HepG2 (cell line): ENCODE measurements at regions not wholly inside any gene's neighbourhood (a gene's known extent, or its start where the extent isn't known, plus 50 kb on each side); places are given as distances from the start of the nearest gene placed in this dataset.

Experiments used
- ATAC-seq: fragments of 200-7000 bp; cut with Tn5 transposase; 3 replicates; pipeline ENCODE4 v1.9.1; 2020; ENCODE audit warnings: mild to moderate bottlenecking, moderate library complexity
- BruUV-seq: library from RNA; stranded (reverse); fragments of 400-500 nt; replicated peaks from 2 replicates; lab custom pipeline; 2021; lab: Mats Ljungman, UMichigan
- CTCF ChIA-PET: fragments of 300-600 bp; formaldehyde crosslinking; extraction: SDS; loops from one replicate; lab custom pipeline; 2021; ENCODE audit warnings: low total read pairs, inconsistent platforms, low intra/inter-chr PET ratio; lab: Yijun Ruan, JAX
- POLR2A ChIA-PET: fragments of 350-600 bp; sonication (Branson Sonifier 250); formaldehyde crosslinking; loops from one replicate; lab custom pipeline; 2020; ENCODE audit warnings: antibody characterized with exemption, inconsistent platforms; lab: Yijun Ruan, JAX
- DNase-seq: peaks from one replicate; pipeline ENCODE4 v3.0.0-alpha.2; 2015; ENCODE audit warnings: low spot score
- FAIRE-seq: peaks from 3 replicates; lab custom pipeline; 2011; peaks lifted over from hg19 to GRCh38; lab: Jason Lieb, UNC
- H2AFZ ChIP-seq: one replicate; pipeline ENCODE4 v1.6.1; 2011; ENCODE audit warnings: low read length, inconsistent platforms
- H3K27ac ChIP-seq: fragments of 300-600 bp; 3 replicates; pipeline ENCODE4 v1.8.0; 2011; ENCODE audit warnings: mixed run types, mild to moderate bottlenecking, mixed read lengths, low read length, inconsistent platforms; ENCODE audit not compliant: insufficient read depth; ENCODE audit errors: extremely low read length
- H3K27me3 ChIP-seq, 2 experiments: fragments of 200-600 bp in 1 of 2; 2 replicates in 1 of 2; 3 replicates in 1 of 2; pipeline versions ENCODE4 v1.6.0 to v1.8.0; 2011; ENCODE audit warnings: low read length in 2 of 2, mild to moderate bottlenecking in 2 of 2, moderate library complexity in 2 of 2, inconsistent platforms in 1 of 2; ENCODE audit not compliant: insufficient read depth in 2 of 2, control insufficient read depth in 1 of 2
- H3K36me3 ChIP-seq, 2 experiments: fragments of 200-600 bp in 1 of 2; replicated peaks in 1 of 2; 2 replicates in 1 of 2; 3 replicates in 1 of 2; pipeline versions ENCODE4 v1.5.1 to v1.8.0; 2011; ENCODE audit warnings: low read length in 2 of 2, inconsistent platforms in 1 of 2; ENCODE audit not compliant: insufficient read depth in 2 of 2, control insufficient read depth in 1 of 2
- H3K4me1 ChIP-seq: 2 replicates; pipeline ENCODE4 v1.5.1; 2012; ENCODE audit warnings: low read length, inconsistent platforms; ENCODE audit not compliant: insufficient read depth
- H3K4me2 ChIP-seq: 2 replicates; pipeline ENCODE4 v1.6.0; 2011; ENCODE audit warnings: low read depth, low read length, inconsistent platforms
- H3K4me3 ChIP-seq, 3 experiments: fragments of 200-600 bp in 1 of 3; sonication (generic), shearing (Covaris generic) in 1 of 3; replicated peaks in 1 of 3; 2 replicates each; pipeline ENCODE4 v1.5.1; 2011 to 2016; ENCODE audit warnings: low read length in 3 of 3, inconsistent platforms in 2 of 3, low read depth in 2 of 3, mild to moderate bottlenecking in 2 of 3, control low read depth in 1 of 3, mixed read lengths in 1 of 3; ENCODE audit not compliant: insufficient read depth in 1 of 3
- H3K79me2 ChIP-seq: one replicate; pipeline ENCODE4 v1.6.1; 2011; ENCODE audit warnings: low read length, inconsistent platforms; ENCODE audit not compliant: insufficient read depth
- H3K9ac ChIP-seq: 2 replicates; pipeline ENCODE4 v1.6.0; 2011; ENCODE audit warnings: mild to moderate bottlenecking, low read depth, low read length, inconsistent platforms; ENCODE audit not compliant: insufficient read depth
- H3K9me3 ChIP-seq: 2 replicates; pipeline ENCODE4 v1.5.1; 2012; ENCODE audit warnings: mild to moderate bottlenecking, low read length
- H4K20me1 ChIP-seq: 2 replicates; pipeline ENCODE4 v1.6.0; 2011; ENCODE audit warnings: inconsistent platforms, mild to moderate bottlenecking, low read length, moderate library complexity; ENCODE audit not compliant: insufficient read depth
- RFX5 ChIP-seq: IDR thresholded peaks from 2 replicates; pipeline ENCODE4 v1.6.1; 2011; ENCODE audit warnings: low read depth, low read length, improper control_type of control experiment
- TEAD3 ChIP-seq: optimal IDR thresholded peaks from 2 replicates; pipeline ENCODE3; 2016; ENCODE audit warnings: borderline replicate concordance
- ZNF12 ChIP-seq: sonication (generic); formaldehyde crosslinking; IDR thresholded peaks from 2 replicates; pipeline ENCODE4 v1.5.0; 2020; ENCODE audit warnings: missing genetic modification reagents
- WGBS: methylation state at CpG from one replicate; pipeline ENCODE4 v1.1.6; 2017; ENCODE audit warnings: low lambda C conversion rate; 5-methylcytosine and 5-hydroxymethylcytosine counted together
- in situ Hi-C: cut with HindIII; loops from 2 replicates; pipeline ENCODE4 v1.10.0; 2017; ENCODE audit warnings: low pct_unique_long_range_greater_than_20kb; ENCODE audit not compliant: extremely low pct_ligation_motif_present
- intact Hi-C: fragments of 100-400 bp; cut with micrococcal nuclease; formaldehyde crosslinking; loops from one replicate; pipeline ENCODE4 v1.10.0; 2022; ENCODE audit not compliant: unreplicated experiment
- TF ChIP-seq, protein P1 (sequence below): sonication (generic); IDR thresholded peaks from 2 replicates; pipeline ENCODE4 v1.6.1; 2016; ENCODE audit warnings: low read depth, borderline replicate concordance
- TF ChIP-seq, protein P2 (sequence below): sonication (generic); formaldehyde crosslinking; IDR thresholded peaks from 2 replicates; pipeline ENCODE4 v1.4.0; 2020; ENCODE audit warnings: mild to moderate bottlenecking, low read depth, missing genetic modification reagents
- TF ChIP-seq, protein P3 (sequence below): sonication (generic); formaldehyde crosslinking; IDR thresholded peaks from 2 replicates; pipeline ENCODE4 v1.5.0; 2020; ENCODE audit warnings: mild to moderate bottlenecking, missing genetic modification reagents, borderline replicate concordance

DNA sequence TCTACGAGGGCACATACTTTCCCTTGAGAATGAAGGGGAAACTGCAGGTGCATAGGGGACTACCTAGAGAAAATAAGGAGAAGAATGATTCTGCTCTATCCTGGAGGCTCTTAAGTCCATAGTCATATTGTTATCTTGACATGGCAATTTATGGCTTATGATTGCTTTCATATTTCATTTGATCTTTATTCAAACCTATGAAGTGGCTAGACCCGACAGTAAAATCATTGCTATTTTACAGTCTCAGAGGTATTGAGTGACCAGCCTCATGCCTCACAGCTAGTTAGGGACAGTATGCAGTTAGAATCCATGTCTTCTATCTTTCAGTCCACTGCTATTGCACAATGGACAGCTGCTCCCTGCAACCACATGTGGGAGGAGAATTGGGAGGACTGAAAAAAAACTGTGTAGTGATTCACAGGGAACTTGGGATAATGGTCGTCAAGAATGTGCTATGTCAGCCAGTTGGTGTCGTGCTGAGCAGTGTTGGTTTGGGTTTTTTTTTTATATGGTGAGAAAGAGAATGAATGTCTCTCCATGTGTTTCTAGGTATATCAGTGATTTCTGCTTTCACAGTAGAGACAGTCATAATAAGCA lies 63.2 kb upstream of the SPPL2A start (continued):
- TF ChIP-seq, protein P1, sequence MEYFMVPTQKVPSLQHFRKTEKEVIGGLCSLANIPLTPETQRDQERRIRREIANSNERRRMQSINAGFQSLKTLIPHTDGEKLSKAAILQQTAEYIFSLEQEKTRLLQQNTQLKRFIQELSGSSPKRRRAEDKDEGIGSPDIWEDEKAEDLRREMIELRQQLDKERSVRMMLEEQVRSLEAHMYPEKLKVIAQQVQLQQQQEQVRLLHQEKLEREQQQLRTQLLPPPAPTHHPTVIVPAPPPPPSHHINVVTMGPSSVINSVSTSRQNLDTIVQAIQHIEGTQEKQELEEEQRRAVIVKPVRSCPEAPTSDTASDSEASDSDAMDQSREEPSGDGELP: peak; percentile 74; the same call in 1 of the 2 replicates
- TF ChIP-seq RFX5 (no peak), ZNF12 (CRISPR knock-in tag) (peak; percentile 68; the same call in 1 of the 2 replicates)
- TF ChIP-seq, protein P2, sequence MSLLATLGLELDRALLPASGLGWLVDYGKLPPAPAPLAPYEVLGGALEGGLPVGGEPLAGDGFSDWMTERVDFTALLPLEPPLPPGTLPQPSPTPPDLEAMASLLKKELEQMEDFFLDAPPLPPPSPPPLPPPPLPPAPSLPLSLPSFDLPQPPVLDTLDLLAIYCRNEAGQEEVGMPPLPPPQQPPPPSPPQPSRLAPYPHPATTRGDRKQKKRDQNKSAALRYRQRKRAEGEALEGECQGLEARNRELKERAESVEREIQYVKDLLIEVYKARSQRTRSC (CRISPR knock-in tag): no peak
- TF ChIP-seq, all 625 proteins: peak for 14

DNA sequence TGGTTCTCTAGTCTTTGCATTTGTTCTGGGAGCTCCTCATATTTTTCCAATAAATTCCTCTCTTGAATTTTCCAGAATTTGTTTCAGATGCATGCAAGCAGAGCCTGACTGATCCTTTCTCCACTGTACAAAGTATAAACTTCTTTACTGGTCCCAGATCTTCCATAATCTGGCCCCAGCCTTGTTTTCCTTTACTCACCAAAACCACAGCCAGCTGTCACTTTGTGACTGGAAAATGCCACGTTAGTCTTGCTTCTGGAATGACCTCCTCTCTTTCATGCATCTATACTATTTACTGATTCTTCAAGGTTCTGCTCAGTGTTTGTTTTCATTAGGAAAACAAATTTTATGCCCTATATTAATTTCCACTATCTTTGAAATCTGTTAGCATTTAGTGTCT lies 60.4 kb upstream of the SPPL2A start:
- Histone ChIP-seq H2AFZ (no peak overlapping the region), H3K9ac (no peak overlapping the region), H3K27me3 (no peaks in the 10 kb centered on the region), H4K20me1 (no peaks in the 10 kb centered on the region), H3K79me2 (no peaks in the 10 kb centered on the region), H3K4me1 (peaks cover 20% of the 10 kb centered on the region), H3K4me2 (no peak overlapping the region), H3K36me3 (no peaks in the 10 kb centered on the region), H3K27ac (no peak overlapping the region), H3K9me3 (no peaks in the 10 kb centered on the region), H3K4me3 (no peak overlapping the region)
- intact Hi-C loops (no loop called here), in situ Hi-C loops (no loop called here)
- DNase-seq: no peak
- no peak for FAIRE-seq
- no TSS peak for BruUV-seq
- POLR2A ChIA-PET: no interaction called here
- 0% methylated on average over 1 of the region's 1 CpG for WGBS
- no peak for ATAC-seq
- CTCF ChIA-PET: no interaction called here
- TF ChIP-seq TEAD3 (CRISPR knock-in tag): no peak
- TF ChIP-seq, protein P3, sequence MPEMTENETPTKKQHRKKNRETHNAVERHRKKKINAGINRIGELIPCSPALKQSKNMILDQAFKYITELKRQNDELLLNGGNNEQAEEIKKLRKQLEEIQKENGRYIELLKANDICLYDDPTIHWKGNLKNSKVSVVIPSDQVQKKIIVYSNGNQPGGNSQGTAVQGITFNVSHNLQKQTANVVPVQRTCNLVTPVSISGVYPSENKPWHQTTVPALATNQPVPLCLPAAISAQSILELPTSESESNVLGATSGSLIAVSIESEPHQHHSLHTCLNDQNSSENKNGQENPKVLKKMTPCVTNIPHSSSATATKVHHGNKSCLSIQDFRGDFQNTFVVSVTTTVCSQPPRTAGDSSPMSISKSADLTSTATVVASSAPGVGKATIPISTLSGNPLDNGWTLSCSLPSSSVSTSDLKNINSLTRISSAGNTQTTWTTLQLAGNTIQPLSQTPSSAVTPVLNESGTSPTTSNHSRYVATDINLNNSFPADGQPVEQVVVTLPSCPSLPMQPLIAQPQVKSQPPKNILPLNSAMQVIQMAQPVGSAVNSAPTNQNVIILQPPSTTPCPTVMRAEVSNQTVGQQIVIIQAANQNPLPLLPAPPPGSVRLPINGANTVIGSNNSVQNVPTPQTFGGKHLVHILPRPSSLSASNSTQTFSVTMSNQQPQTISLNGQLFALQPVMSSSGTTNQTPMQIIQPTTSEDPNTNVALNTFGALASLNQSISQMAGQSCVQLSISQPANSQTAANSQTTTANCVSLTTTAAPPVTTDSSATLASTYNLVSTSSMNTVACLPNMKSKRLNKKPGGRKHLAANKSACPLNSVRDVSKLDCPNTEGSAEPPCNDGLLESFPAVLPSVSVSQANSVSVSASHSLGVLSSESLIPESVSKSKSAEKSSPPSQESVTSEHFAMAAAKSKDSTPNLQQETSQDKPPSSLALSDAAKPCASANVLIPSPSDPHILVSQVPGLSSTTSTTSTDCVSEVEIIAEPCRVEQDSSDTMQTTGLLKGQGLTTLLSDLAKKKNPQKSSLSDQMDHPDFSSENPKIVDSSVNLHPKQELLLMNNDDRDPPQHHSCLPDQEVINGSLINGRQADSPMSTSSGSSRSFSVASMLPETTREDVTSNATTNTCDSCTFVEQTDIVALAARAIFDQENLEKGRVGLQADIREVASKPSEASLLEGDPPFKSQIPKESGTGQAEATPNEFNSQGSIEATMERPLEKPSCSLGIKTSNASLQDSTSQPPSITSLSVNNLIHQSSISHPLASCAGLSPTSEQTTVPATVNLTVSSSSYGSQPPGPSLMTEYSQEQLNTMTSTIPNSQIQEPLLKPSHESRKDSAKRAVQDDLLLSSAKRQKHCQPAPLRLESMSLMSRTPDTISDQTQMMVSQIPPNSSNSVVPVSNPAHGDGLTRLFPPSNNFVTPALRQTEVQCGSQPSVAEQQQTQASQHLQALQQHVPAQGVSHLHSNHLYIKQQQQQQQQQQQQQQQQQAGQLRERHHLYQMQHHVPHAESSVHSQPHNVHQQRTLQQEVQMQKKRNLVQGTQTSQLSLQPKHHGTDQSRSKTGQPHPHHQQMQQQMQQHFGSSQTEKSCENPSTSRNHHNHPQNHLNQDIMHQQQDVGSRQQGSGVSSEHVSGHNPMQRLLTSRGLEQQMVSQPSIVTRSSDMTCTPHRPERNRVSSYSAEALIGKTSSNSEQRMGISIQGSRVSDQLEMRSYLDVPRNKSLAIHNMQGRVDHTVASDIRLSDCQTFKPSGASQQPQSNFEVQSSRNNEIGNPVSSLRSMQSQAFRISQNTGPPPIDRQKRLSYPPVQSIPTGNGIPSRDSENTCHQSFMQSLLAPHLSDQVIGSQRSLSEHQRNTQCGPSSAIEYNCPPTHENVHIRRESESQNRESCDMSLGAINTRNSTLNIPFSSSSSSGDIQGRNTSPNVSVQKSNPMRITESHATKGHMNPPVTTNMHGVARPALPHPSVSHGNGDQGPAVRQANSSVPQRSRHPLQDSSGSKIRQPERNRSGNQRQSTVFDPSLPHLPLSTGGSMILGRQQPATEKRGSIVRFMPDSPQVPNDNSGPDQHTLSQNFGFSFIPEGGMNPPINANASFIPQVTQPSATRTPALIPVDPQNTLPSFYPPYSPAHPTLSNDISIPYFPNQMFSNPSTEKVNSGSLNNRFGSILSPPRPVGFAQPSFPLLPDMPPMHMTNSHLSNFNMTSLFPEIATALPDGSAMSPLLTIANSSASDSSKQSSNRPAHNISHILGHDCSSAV (CRISPR knock-in tag): no peak
